Activated CD4-positive, alpha-beta T cell treated with anti-CD3 and anti-CD28 coated beads, Interleukin-2, Interleukin-4, amounts not matched to agents 100 ng/mL and 50 ng/mL, durations not matched to agents 16 hours and 8 hours (primary cell): ENCODE measurements at regions not wholly inside any gene's neighbourhood (a gene's known extent, or its start where the extent isn't known, plus 50 kb on each side); places are given as distances from the start of the nearest gene placed in this dataset.

Source experiments
- DNase-seq: peaks from one replicate; pipeline ENCODE4 v3.0.0-alpha.2; 2020; ENCODE audit warnings: low spot score

- DNase-seq: no peak
Observed at GRCh38 chr9:70478963-70479641, 64.6 kb upstream of the KLF9 start.

GRCh38 chr9:70477907-70478480 is 63.5 kb upstream of the KLF9 start:
- DNase-seq: no peak

- DNase-seq: no peak
Observed at GRCh38 chr9:70477146-70477745, 62.8 kb upstream of the KLF9 start.

- no peak for DNase-seq
Observed at GRCh38 chr9:70475211-70475610, 60.8 kb upstream of the KLF9 start.

- no peak for DNase-seq
Observed at GRCh38 chr9:70474413-70474812, 60.0 kb upstream of the KLF9 start.

GRCh38 chr9:70472268-70473249 is 58.1 kb upstream of the KLF9 start:
- DNase-seq: no peak

GRCh38 chr9:70470050-70471015 is 55.9 kb upstream of the KLF9 start:
- DNase-seq: no peak

GRCh38 chr9:70468291-70468690 is 53.8 kb upstream of the KLF9 start:
- DNase-seq: no peak

- peak; percentile 10 for DNase-seq
Observed at GRCh38 chr9:70466976-70467561, 52.6 kb upstream of the KLF9 start.

- no peak for DNase-seq
Observed at GRCh38 chr9:70465904-70466303, 51.4 kb upstream of the KLF9 start.

GRCh38 chr9:70465398-70465797 is 50.9 kb upstream of the KLF9 start:
- no peak for DNase-seq
